ENCODE measurements at regions not wholly inside any gene's neighbourhood (a gene's known extent, or its start where the extent isn't known, plus 50 kb on each side); places are given as distances from the start of the nearest gene placed in this dataset.

GRCh38 chr16:88141580-88141979 is 190.3 kb downstream of the BANP start:
- ChIA-PET CTCF (ENCODE audit: partially characterized antibody) (no interaction called here), POLR2A (ENCODE audit: partially characterized antibody) (no interaction called here)
- Histone ChIP-seq H3K23me2 (ENCODE audit: low read depth, low read length) (no peaks in the 10 kb centered on the region), H3K56ac (replicated peaks; ENCODE audit: insufficient read length, low read depth, low read length) (no peak overlapping the region), H2BK5ac (ENCODE audit: low read depth, low read length) (no peak overlapping the region), H3K4ac (replicated peaks; ENCODE audit: insufficient read length, low read depth, low read length) (no peak overlapping the region), H3K36me3 (ENCODE audit: control insufficient read depth in 2 of 4, insufficient read depth in 4 of 4, low read length in 3 of 4) (no peaks in the 10 kb centered on the region; a peak in 1 of 8 replicates), H2AFZ (ENCODE audit: low read length) (no peak overlapping the region), H3K9ac (replicated peaks in 1 of 4; ENCODE audit: extremely low read depth in 1 of 4, low read depth in 3 of 4, low read length in 3 of 4) (no peak overlapping the region), H4K5ac (ENCODE audit: insufficient read length, low read depth, low read length) (no peak overlapping the region), H3K4me1 (replicated peaks in 1 of 4; ENCODE audit: control insufficient read depth in 3 of 4, insufficient read depth in 4 of 4, low read length in 3 of 4) (no peaks in the 10 kb centered on the region), H4K8ac (ENCODE audit: extremely low read depth, insufficient read depth, low read length) (no peak overlapping the region), H3K14ac (ENCODE audit: insufficient read length) (no peak overlapping the region), H4K20me1 (replicated peaks in 1 of 2; ENCODE audit: control insufficient read depth in 1 of 2, insufficient read depth in 2 of 2, low read length in 2 of 2) (no peaks in the 10 kb centered on the region), H3K4me2 (ENCODE audit: insufficient read depth in 1 of 2, low read depth in 2 of 2, low read length in 2 of 2) (no peak overlapping the region), H2BK20ac (ENCODE audit: low read length) (no peak overlapping the region), H2AK5ac (ENCODE audit: low read depth, low read length) (no peak overlapping the region), H3K27me3 (replicated peaks in 1 of 4; ENCODE audit: control insufficient read depth in 3 of 4, extremely low read depth in 1 of 4, insufficient read depth in 3 of 4, low read length in 3 of 4) (no peaks in the 10 kb centered on the region), H3K9me3 (ENCODE audit: insufficient read depth in 2 of 2, low read depth in 1 of 2, low read length in 1 of 2) (peaks cover 13 to 18% of the 10 kb centered on the region in 2 experiments; a peak in 2 of 4 replicates), H3K27ac (ENCODE audit: low read depth, low read length) (no peak overlapping the region), H3K18ac (ENCODE audit: extremely low read depth, low read length) (no peak overlapping the region), H4K91ac (replicated peaks; ENCODE audit: insufficient read length, low read length) (no peak overlapping the region), H3K23ac (ENCODE audit: insufficient read length) (no peak overlapping the region), H2BK15ac (ENCODE audit: low read length) (no peak overlapping the region), H3K79me2 (ENCODE audit: control insufficient read depth in 1 of 2, insufficient read depth in 2 of 2, low read length in 2 of 2) (no peaks in the 10 kb centered on the region), H2BK12ac (ENCODE audit: low read depth, low read length) (no peak overlapping the region), H2BK120ac (replicated peaks; ENCODE audit: low read depth, low read length) (no peak overlapping the region), H3K79me1 (ENCODE audit: low read depth, low read length) (no peaks in the 10 kb centered on the region), H3K4me3 (ENCODE audit: extremely low read depth in 1 of 4, insufficient read depth in 2 of 4, low read depth in 3 of 4, low read length in 4 of 4) (no peak overlapping the region)
- FAIRE-seq, result no peak
- TF ChIP-seq POLR2AphosphoS5 (IDR thresholded peaks at IDR 0.05; ENCODE audit: low read depth, low read length), result no peak
- TF ChIP-seq SP2 (IDR thresholded peaks at IDR 0.05; ENCODE audit: low read length), result no peak
- no peak for TF ChIP-seq NRF1 (IDR thresholded peaks at IDR 0.05; ENCODE audit: low read depth, low read length)
- TF ChIP-seq TAF7 (optimal IDR thresholded peaks at IDR 0.05; ENCODE audit: borderline replicate concordance, low read depth, low read length), result no peak
- TF ChIP-seq RNF2 (IDR thresholded peaks at IDR 0.05; ENCODE audit: borderline replicate concordance, low read depth, low read length, missing control alignments, poor library complexity, severe bottlenecking), result no peak
- no peak for TF ChIP-seq SUZ12 (IDR thresholded peaks at IDR 0.05; ENCODE audit: low read length)
- TF ChIP-seq CBX5 (IDR thresholded peaks at IDR 0.05; ENCODE audit: low read depth, low read length), result no peak
- no peak for TF ChIP-seq SIX5 (IDR thresholded peaks at IDR 0.05; ENCODE audit: low read depth, low read length)
- 73% methylated on average over 11 of the region's 13 CpGs; no CpG with 5 or more reads in 1 of the 2 experiments for WGBS, 2 experiments (ENCODE audit: extremely low coverage in 1 of 2, insufficient coverage in 1 of 2, insufficient read length in 1 of 2, insufficient replicate concordance in 2 of 2, low coverage in 1 of 2, low lambda C conversion rate in 2 of 2, missing lambda C conversion rate in 1 of 2)
- DNase-seq (ENCODE audit: low read depth in 1 of 2, low spot score in 2 of 2), result no peak

Measured in H1 (cell line).